ENCODE measurements at regions not wholly inside any gene's neighbourhood (a gene's known extent, or its start where the extent isn't known, plus 50 kb on each side); places are given as distances from the start of the nearest gene placed in this dataset.
"Not testable (repeated sequence)": the region's sequence is repeated elsewhere in the genome, so short reads cannot be mapped to it uniquely, and the experiment has no call there.

GRCh38 chr2:7866825-7867224, 815.0 kb upstream of the ID2 start (continued):
- TF ChIP-seq, protein P1, sequence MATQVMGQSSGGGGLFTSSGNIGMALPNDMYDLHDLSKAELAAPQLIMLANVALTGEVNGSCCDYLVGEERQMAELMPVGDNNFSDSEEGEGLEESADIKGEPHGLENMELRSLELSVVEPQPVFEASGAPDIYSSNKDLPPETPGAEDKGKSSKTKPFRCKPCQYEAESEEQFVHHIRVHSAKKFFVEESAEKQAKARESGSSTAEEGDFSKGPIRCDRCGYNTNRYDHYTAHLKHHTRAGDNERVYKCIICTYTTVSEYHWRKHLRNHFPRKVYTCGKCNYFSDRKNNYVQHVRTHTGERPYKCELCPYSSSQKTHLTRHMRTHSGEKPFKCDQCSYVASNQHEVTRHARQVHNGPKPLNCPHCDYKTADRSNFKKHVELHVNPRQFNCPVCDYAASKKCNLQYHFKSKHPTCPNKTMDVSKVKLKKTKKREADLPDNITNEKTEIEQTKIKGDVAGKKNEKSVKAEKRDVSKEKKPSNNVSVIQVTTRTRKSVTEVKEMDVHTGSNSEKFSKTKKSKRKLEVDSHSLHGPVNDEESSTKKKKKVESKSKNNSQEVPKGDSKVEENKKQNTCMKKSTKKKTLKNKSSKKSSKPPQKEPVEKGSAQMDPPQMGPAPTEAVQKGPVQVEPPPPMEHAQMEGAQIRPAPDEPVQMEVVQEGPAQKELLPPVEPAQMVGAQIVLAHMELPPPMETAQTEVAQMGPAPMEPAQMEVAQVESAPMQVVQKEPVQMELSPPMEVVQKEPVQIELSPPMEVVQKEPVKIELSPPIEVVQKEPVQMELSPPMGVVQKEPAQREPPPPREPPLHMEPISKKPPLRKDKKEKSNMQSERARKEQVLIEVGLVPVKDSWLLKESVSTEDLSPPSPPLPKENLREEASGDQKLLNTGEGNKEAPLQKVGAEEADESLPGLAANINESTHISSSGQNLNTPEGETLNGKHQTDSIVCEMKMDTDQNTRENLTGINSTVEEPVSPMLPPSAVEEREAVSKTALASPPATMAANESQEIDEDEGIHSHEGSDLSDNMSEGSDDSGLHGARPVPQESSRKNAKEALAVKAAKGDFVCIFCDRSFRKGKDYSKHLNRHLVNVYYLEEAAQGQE (IDR thresholded peaks at IDR 0.05; ENCODE audit: low read depth) = no peak

GRCh38 chr2:7867867-7868266, 814.0 kb upstream of the ID2 start:
- POLR2A ChIA-PET = no interaction called here
- Histone ChIP-seq H3K9ac (ENCODE audit: low read length) (no peak overlapping the region), H2AFZ (ENCODE audit: low read depth, low read length, poor library complexity, severe bottlenecking) (no peak overlapping the region), H3K79me2 (ENCODE audit: insufficient read depth, low read length) (no peaks in the 10 kb centered on the region), H3K4me1 (ENCODE audit: control insufficient read depth in 1 of 2, insufficient read depth in 2 of 2, low read length in 2 of 2) (no peaks in the 10 kb centered on the region), H4K20me1 (ENCODE audit: insufficient read depth) (no peaks in the 10 kb centered on the region), H3K27me3 (ENCODE audit: insufficient read depth, low read length) (peaks cover 5% of the 10 kb centered on the region; the same call in 1 of the 2 replicates), H3K36me3 (ENCODE audit: control insufficient read depth in 1 of 2, insufficient read depth in 2 of 2, low read length in 2 of 2) (no peaks in the 10 kb centered on the region), H3K9me2 (ENCODE audit: insufficient read depth) (no peaks in the 10 kb centered on the region), H3K4me2 (ENCODE audit: low read length) (no peak overlapping the region), H3K27ac (ENCODE audit: low read depth, low read length) (no peak overlapping the region), H3K9me3 (ENCODE audit: control insufficient read depth in 1 of 2, insufficient read depth in 1 of 2, low read depth in 1 of 2, low read length in 2 of 2) (no peaks in the 10 kb centered on the region), H3K4me3 (replicated peaks in 1 of 2; ENCODE audit: low read depth in 1 of 2, low read length in 2 of 2) (no peak overlapping the region)
- DNase-seq (ENCODE audit: low read depth, low spot score) = no peak
- no peak for ATAC-seq
- intact Hi-C loops (cut with micrococcal nuclease) = no loop called here
- no peak for TF ChIP-seq SRF (IDR thresholded peaks at IDR 0.05; ENCODE audit: low read depth)
- no TSS peak for BruUV-seq (replicated peaks)
- RAD21 ChIA-PET (ENCODE audit: low non-redundant PET in 1 of 2, low total read pairs in 2 of 2, uncharacterized antibody in 2 of 2, unreplicated experiment in 2 of 2) = no interaction called here
- CTCF ChIA-PET = no interaction called here

DNA sequence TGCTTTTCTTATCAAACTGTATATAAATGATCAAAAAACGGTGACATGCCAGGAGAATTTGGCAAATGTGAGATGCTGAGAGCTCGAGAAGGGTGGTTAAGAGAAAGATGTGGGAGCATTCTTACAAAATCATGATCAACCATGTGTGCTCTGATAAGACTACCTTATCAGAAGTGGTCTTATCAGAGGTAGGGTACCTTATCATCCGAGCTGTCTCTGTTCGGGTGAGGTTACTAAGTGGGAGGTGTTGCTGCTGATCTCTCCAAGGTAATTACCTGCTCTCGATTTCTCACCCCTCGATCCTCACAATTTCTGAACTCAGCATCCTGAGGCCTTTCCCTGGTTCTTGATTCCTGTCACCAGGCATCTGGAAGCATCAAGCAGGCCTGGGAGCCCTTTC, 813.0 kb upstream of the ID2 start:
- DNase-seq (ENCODE audit: low read depth, low spot score) (no peak), ATAC-seq (no peak)
- TF ChIP-seq RAD21 (IDR thresholded peaks at IDR 0.05; ENCODE audit: low read depth) (no peak), POLR2A (IDR thresholded peaks at IDR 0.05; ENCODE audit: borderline replicate concordance, extremely low read depth, insufficient read depth, insufficient read length) (no peak), ZBTB33 (IDR thresholded peaks at IDR 0.05; ENCODE audit: extremely low read depth, insufficient replicate concordance, low read length) (no peak), POLR2AphosphoS5 (IDR thresholded peaks at IDR 0.05; ENCODE audit: low read depth, low read length) (no peak), SP1 (IDR thresholded peaks at IDR 0.05; ENCODE audit: low read depth) (no peak)
- intact Hi-C loops (cut with micrococcal nuclease) = no loop called here
- H4K20me1 ChIP-seq (ENCODE audit: insufficient read depth) = no peaks in the 10 kb centered on the region
- peaks cover 5% of the 10 kb centered on the region; the same call in 1 of the 2 replicates for H3K27me3 ChIP-seq (ENCODE audit: insufficient read depth, low read length)
- no peak overlapping the region for H3K4me2 ChIP-seq (ENCODE audit: low read length)
- H3K4me1 ChIP-seq (ENCODE audit: control insufficient read depth in 1 of 2, insufficient read depth in 2 of 2, low read length in 2 of 2) = no peaks in the 10 kb centered on the region
- H3K9ac ChIP-seq (ENCODE audit: low read length) = no peak overlapping the region
- CTCF ChIA-PET = no interaction called here
- no peak overlapping the region for H2AFZ ChIP-seq (ENCODE audit: low read depth, low read length, poor library complexity, severe bottlenecking)
- no peak overlapping the region for H3K27ac ChIP-seq (ENCODE audit: low read depth, low read length)
- RAD21 ChIA-PET (ENCODE audit: low non-redundant PET in 1 of 2, low total read pairs in 2 of 2, uncharacterized antibody in 2 of 2, unreplicated experiment in 2 of 2) = no interaction called here
- no peaks in the 10 kb centered on the region for H3K79me2 ChIP-seq (ENCODE audit: insufficient read depth, low read length)
- H3K36me3 ChIP-seq (ENCODE audit: control insufficient read depth in 1 of 2, insufficient read depth in 2 of 2, low read length in 2 of 2) = no peaks in the 10 kb centered on the region
- POLR2A ChIA-PET = no interaction called here
- H3K9me2 ChIP-seq (ENCODE audit: insufficient read depth) = no peaks in the 10 kb centered on the region
- no peak overlapping the region for H3K4me3 ChIP-seq (replicated peaks in 1 of 2; ENCODE audit: low read depth in 1 of 2, low read length in 2 of 2)
- H3K9me3 ChIP-seq (ENCODE audit: control insufficient read depth in 1 of 2, insufficient read depth in 1 of 2, low read depth in 1 of 2, low read length in 2 of 2) = no peaks in the 10 kb centered on the region
- BruUV-seq (replicated peaks) = no TSS peak

DNA sequence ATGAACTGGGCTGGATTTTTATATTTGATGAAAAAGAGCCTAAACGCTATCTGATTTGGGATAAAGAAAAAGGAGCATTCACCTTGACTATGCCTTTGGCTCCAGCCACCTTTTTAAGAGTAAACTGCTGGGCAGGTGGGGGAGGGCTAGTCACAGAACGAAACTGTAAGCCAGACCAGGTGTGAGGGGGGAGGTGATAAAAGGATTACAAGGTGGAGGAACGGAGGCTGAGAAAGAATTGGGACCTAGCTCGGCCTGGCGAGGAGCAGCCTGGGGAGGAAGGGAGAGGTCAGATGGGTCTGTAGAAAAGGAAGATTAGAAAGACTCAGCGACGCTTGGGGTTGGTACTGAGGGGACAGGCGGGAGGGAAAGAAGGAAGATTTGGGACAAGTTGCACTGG, 805.4 kb upstream of the ID2 start:
- RAD21 ChIA-PET (ENCODE audit: low non-redundant PET in 1 of 2, low total read pairs in 2 of 2, uncharacterized antibody in 2 of 2, unreplicated experiment in 2 of 2); H2AFZ ChIP-seq (ENCODE audit: low read depth, low read length, poor library complexity, severe bottlenecking); H3K4me3 ChIP-seq (replicated peaks in 1 of 2; ENCODE audit: low read depth in 1 of 2, low read length in 2 of 2); H3K27ac ChIP-seq (ENCODE audit: low read depth, low read length); H3K9ac ChIP-seq (ENCODE audit: low read length); BruUV-seq (replicated peaks); H4K20me1 ChIP-seq (ENCODE audit: insufficient read depth); POLR2A ChIA-PET; CTCF ChIA-PET; H3K79me2 ChIP-seq (ENCODE audit: insufficient read depth, low read length); DNase-seq (ENCODE audit: low read depth, low spot score); H3K4me2 ChIP-seq (ENCODE audit: low read length); H3K36me3 ChIP-seq (ENCODE audit: control insufficient read depth in 1 of 2, insufficient read depth in 2 of 2, low read length in 2 of 2); H3K9me3 ChIP-seq (ENCODE audit: control insufficient read depth in 1 of 2, insufficient read depth in 1 of 2, low read depth in 1 of 2, low read length in 2 of 2); H3K4me1 ChIP-seq (ENCODE audit: control insufficient read depth in 1 of 2, insufficient read depth in 2 of 2, low read length in 2 of 2); intact Hi-C loops (cut with micrococcal nuclease); ATAC-seq; H3K9me2 ChIP-seq (ENCODE audit: insufficient read depth): not testable (repeated sequence)
- peaks cover 11% of the 10 kb centered on the region for H3K27me3 ChIP-seq (ENCODE audit: insufficient read depth, low read length)
